ENCODE measurements at regions not wholly inside any gene's neighbourhood (a gene's known extent, or its start where the extent isn't known, plus 50 kb on each side); places are given as distances from the start of the nearest gene placed in this dataset.

DNA sequence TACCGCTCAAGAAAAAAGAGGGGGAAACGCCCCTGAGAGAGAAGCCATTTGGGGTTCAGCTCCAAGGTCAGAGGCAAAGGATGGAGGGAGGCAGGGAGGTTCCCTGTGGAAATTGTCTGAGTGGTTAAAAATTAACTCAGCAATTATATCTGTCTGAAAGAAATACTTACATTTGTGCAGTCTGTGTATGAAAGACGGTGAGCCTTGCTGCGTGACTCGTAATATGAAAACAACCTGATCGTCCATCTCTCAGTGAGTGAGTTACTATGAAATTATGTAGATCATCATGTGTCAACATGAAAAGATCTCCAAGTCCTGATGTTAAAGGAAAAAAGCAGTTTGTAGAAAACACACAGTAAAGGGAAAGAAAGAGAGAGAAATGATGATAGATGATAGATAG, 67.2 kb upstream of the FAM204A start:
- Mint-ChIP-seq H3K4me1 (no peaks in the 10 kb centered on the region), H3K9me3 (no peaks in the 10 kb centered on the region), H3K27me3 (ENCODE audit: low read depth in 2 of 2) (peaks cover 28 to 55% of the 10 kb centered on the region in 2 donors), H3K36me3 (no peaks in the 10 kb centered on the region), H3K4me3 (no peak overlapping the region), H3K27ac (no peak overlapping the region)
- intact Hi-C loops (cut with micrococcal nuclease), result no loop called here
- TF ChIP-seq, protein P1, sequence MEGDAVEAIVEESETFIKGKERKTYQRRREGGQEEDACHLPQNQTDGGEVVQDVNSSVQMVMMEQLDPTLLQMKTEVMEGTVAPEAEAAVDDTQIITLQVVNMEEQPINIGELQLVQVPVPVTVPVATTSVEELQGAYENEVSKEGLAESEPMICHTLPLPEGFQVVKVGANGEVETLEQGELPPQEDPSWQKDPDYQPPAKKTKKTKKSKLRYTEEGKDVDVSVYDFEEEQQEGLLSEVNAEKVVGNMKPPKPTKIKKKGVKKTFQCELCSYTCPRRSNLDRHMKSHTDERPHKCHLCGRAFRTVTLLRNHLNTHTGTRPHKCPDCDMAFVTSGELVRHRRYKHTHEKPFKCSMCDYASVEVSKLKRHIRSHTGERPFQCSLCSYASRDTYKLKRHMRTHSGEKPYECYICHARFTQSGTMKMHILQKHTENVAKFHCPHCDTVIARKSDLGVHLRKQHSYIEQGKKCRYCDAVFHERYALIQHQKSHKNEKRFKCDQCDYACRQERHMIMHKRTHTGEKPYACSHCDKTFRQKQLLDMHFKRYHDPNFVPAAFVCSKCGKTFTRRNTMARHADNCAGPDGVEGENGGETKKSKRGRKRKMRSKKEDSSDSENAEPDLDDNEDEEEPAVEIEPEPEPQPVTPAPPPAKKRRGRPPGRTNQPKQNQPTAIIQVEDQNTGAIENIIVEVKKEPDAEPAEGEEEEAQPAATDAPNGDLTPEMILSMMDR (IDR thresholded peaks at IDR 0.05), result no peak
- H3K9me3 ChIP-seq (ENCODE audit: control insufficient read depth, insufficient read depth, low read length), result no peaks in the 10 kb centered on the region
- no peak overlapping the region for H3K4me3 ChIP-seq (ENCODE audit: low read length)
- no peaks in the 10 kb centered on the region for H3K27me3 ChIP-seq (ENCODE audit: control insufficient read depth, insufficient read depth, low read length)
- no peak for ATAC-seq
- H3K36me3 ChIP-seq (ENCODE audit: control insufficient read depth, insufficient read depth, low read length), result no peaks in the 10 kb centered on the region
- H3K4me1 ChIP-seq (ENCODE audit: control insufficient read depth, insufficient read depth, low read length), result no peaks in the 10 kb centered on the region
- no peak overlapping the region for H3K27ac ChIP-seq (ENCODE audit: low read length)
- no peak for DNase-seq
- 78% methylated on average over 6 of the region's 6 CpGs for WGBS (ENCODE audit: insufficient coverage)

DNA sequence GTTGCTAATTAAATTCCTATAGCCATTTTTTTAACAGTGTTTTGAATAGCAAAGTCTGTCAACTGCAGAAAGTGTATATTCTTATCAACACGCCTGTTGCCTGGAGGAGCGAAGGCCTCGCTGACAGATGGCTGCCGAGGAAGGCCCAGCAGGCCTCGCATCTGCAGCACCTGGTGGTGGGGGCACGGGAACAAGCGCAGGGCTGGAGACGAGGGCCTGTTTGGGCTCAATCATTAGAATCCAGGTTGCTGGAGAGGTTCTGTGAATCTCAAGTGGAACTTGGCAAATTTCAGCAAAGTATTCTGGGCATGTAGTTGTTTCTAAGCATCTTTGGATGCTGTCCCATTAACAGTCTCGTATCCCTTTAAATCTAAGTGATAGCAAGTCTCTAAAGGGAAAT, 66.1 kb upstream of the FAM204A start:
- Histone ChIP-seq H3K36me3 (ENCODE audit: control insufficient read depth, insufficient read depth, low read length) (no peaks in the 10 kb centered on the region), H3K27me3 (ENCODE audit: control insufficient read depth, insufficient read depth, low read length) (no peaks in the 10 kb centered on the region), H3K4me3 (ENCODE audit: low read length) (no peak overlapping the region), H3K27ac (ENCODE audit: low read length) (no peak overlapping the region), H3K4me1 (ENCODE audit: control insufficient read depth, insufficient read depth, low read length) (no peaks in the 10 kb centered on the region), H3K9me3 (ENCODE audit: control insufficient read depth, insufficient read depth, low read length) (no peaks in the 10 kb centered on the region)
- no peaks in the 10 kb centered on the region for H3K36me3 Mint-ChIP-seq
- H3K4me1 Mint-ChIP-seq, result no peaks in the 10 kb centered on the region
- no peak overlapping the region for H3K4me3 Mint-ChIP-seq
- DNase-seq (no peak), ATAC-seq (no peak)
- H3K27ac Mint-ChIP-seq, result no peak overlapping the region
- TF ChIP-seq, protein P1 (IDR thresholded peaks at IDR 0.05), result no peak
- intact Hi-C loops (cut with micrococcal nuclease), result no loop called here
- peaks cover 28 to 62% of the 10 kb centered on the region in 2 donors for H3K27me3 Mint-ChIP-seq (ENCODE audit: low read depth in 2 of 2)
- no peaks in the 10 kb centered on the region for H3K9me3 Mint-ChIP-seq
- WGBS (ENCODE audit: insufficient coverage), result 89% methylated on average over 9 of the region's 9 CpGs

DNA sequence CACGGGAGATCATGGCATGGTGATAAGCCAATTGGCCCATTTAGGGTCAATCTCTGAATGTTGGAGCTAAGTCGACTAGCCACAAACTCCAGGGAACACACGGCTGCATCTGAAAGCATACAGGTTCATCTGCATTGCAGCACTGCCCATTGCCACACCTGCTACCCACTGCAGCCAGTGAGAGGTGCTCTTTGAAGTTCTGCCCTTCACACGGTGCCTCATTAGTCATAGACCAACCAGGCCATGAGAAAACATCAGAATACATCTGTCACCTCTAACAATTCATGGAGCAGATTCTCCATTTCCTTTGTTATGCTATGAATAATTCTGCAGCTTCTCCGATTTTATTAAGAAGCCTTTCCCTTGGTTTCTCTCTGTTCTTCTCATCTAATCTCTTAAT, 65.7 kb upstream of the FAM204A start:
- Mint-ChIP-seq H3K27ac (no peak overlapping the region), H3K36me3 (no peaks in the 10 kb centered on the region), H3K4me1 (no peaks in the 10 kb centered on the region), H3K4me3 (no peak overlapping the region), H3K9me3 (no peaks in the 10 kb centered on the region), H3K27me3 (ENCODE audit: low read depth in 2 of 2) (peaks cover 24 to 62% of the 10 kb centered on the region in 2 donors)
- Histone ChIP-seq H3K4me3 (ENCODE audit: low read length) (no peak overlapping the region), H3K9me3 (ENCODE audit: control insufficient read depth, insufficient read depth, low read length) (no peaks in the 10 kb centered on the region), H3K36me3 (ENCODE audit: control insufficient read depth, insufficient read depth, low read length) (no peaks in the 10 kb centered on the region), H3K27ac (ENCODE audit: low read length) (no peak overlapping the region), H3K4me1 (ENCODE audit: control insufficient read depth, insufficient read depth, low read length) (no peaks in the 10 kb centered on the region), H3K27me3 (ENCODE audit: control insufficient read depth, insufficient read depth, low read length) (no peaks in the 10 kb centered on the region)
- WGBS (ENCODE audit: insufficient coverage), result 65% methylated on average over 4 of the region's 5 CpGs
- intact Hi-C loops (cut with micrococcal nuclease), result no loop called here
- ATAC-seq (no peak), DNase-seq (no peak)
- TF ChIP-seq, protein P1 (IDR thresholded peaks at IDR 0.05), result no peak

DNA sequence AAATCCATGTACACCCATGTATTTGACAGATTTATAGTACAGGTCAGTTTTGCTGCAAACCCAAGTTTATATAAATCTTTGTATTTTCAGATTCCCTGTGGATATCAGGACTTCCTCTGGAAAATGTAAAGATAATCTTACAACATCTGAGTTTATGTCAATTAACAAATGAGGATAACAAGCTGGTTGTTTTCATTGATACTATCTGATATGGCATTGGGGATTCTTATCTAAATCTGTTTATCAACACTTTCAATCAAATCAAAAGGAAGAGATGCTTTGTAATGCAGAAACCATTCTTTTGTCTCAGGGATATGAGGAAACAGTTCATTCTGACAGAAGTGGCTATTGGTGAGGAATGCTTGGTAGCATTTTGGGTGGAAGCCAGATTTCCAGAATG, 64.9 kb upstream of the FAM204A start:
- Histone ChIP-seq H3K4me3 (ENCODE audit: low read length) (no peak overlapping the region), H3K36me3 (ENCODE audit: control insufficient read depth, insufficient read depth, low read length) (no peaks in the 10 kb centered on the region), H3K9me3 (ENCODE audit: control insufficient read depth, insufficient read depth, low read length) (no peaks in the 10 kb centered on the region), H3K27ac (ENCODE audit: low read length) (no peak overlapping the region), H3K4me1 (ENCODE audit: control insufficient read depth, insufficient read depth, low read length) (no peaks in the 10 kb centered on the region), H3K27me3 (ENCODE audit: control insufficient read depth, insufficient read depth, low read length) (no peaks in the 10 kb centered on the region)
- no peak for ATAC-seq
- intact Hi-C loops (cut with micrococcal nuclease), result no loop called here
- Mint-ChIP-seq H3K9me3 (no peaks in the 10 kb centered on the region), H3K36me3 (no peaks in the 10 kb centered on the region), H3K27ac (no peak overlapping the region), H3K4me3 (no peak overlapping the region), H3K27me3 (ENCODE audit: low read depth in 2 of 2) (peaks cover 24 to 62% of the 10 kb centered on the region in 2 donors), H3K4me1 (no peaks in the 10 kb centered on the region)
- TF ChIP-seq, protein P1 (IDR thresholded peaks at IDR 0.05), result no peak
- no peak for DNase-seq

Data from natural killer cell (primary cell).